Suppressor macrophage treated with lipopolysaccharide for 1 hour (primary cell): ENCODE measurements at regions not wholly inside any gene's neighbourhood (a gene's known extent, or its start where the extent isn't known, plus 50 kb on each side); places are given as distances from the start of the nearest gene placed in this dataset.

ENCODE experiments used
- DNase-seq, 3 donors: peaks; one replicate each; pipeline ENCODE4 v3.0.0-alpha.2; 2020 to 2022

GRCh38 chr6:164546263-164546662 is 763.1 kb downstream of the C6orf118 start:
- DNase-seq = no peak

DNA sequence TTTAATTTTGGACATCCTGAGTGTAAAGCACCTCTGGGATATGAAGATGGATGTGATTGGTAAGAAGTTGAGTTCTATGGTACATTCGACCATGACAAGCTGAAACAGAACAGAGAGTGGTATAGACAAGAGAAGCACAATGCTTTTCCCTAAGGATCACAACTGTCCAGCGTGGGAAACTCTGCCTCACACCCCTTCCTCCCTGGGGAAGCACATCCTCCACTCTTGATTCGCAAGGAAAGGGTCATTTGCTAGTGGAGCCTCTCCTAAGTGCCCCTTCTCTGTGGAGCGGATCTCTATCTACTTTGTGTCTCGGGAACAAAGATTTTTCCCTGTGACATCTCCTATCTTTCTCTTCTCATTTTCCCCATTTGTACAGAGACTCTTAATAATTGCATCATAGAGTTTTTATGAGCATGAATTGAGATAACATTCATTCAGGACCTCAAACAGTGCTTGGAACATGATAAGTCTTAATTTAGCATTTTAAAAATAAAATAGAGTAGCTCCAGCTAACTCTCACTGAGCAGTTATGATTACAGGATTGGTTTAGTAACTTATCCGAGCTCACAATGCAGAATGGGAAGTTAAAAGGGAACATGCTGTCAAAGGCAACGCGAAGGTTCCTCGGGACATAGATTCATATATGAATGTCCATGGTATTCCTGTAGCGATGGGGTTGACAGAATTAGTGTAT is 775.2 kb downstream of the C6orf118 start:
- no peak for DNase-seq

DNA sequence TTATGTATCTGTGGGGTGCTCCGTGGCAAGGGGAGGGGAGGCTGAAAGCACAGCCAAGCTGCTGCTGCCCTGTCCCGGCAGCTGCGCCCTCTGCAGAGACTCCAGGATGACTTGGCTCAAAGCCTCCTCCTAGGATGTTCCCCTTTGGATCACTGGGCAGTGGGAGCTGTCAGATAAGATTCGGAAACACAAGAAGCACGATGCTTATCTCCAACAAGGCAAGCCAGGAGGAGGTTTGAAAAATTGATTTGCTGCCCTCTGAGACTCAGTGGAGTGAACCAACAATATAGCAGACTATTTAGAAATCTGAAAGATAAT is 776.4 kb downstream of the C6orf118 start:
- DNase-seq = no peak

GRCh38 chr6:164532198-164533044 is 777.0 kb downstream of the C6orf118 start:
- DNase-seq = no peak

- no peak for DNase-seq
Observed at GRCh38 chr6:164531736-164532135, 777.7 kb downstream of the C6orf118 start.

DNA sequence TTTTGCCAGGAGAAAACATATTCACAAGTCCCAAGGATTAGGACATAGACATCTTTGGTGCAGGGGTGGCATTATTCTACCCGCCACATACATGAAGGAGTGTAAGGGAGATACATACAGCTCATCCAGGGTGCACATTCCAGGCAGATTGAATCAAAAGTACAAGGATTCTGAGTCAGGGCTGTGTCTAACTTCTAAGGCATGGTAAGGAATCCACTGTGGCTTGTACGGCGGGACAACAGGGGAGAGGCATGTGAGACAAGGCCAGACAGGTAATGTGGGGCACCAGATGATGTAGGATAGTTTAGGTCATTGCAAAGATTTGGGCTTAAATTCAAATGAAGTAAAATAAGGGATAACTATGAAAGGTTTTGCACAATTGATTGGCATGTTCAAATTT is 780.9 kb downstream of the C6orf118 start:
- DNase-seq = no peak

GRCh38 chr6:164523087-164523654 is 786.2 kb downstream of the C6orf118 start:
- DNase-seq = no peak

- no peak for DNase-seq
Observed at GRCh38 chr6:164520916-164521315, 788.5 kb downstream of the C6orf118 start.

- DNase-seq = no peak
Observed at GRCh38 chr6:164507206-164507940, 802.0 kb downstream of the C6orf118 start.

DNA sequence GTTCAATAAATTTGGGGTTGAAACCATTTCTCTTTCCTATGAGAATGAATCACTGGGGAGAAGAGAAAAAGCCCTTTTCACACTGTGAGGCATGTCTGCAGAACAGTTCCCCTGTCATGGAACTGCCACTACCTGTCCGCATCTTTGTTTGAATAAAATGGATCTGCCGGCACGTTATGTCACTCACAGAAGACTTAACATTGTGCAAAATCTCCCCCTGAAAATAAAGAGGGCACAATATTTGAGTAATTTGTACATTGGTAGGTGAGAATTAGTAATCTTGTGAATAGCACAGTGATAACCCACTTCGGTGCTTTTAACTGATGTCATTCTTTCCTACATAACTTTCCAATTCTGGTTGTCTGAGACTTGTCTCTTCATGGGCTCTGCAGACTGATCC is 804.0 kb downstream of the C6orf118 start:
- DNase-seq = no peak

DNA sequence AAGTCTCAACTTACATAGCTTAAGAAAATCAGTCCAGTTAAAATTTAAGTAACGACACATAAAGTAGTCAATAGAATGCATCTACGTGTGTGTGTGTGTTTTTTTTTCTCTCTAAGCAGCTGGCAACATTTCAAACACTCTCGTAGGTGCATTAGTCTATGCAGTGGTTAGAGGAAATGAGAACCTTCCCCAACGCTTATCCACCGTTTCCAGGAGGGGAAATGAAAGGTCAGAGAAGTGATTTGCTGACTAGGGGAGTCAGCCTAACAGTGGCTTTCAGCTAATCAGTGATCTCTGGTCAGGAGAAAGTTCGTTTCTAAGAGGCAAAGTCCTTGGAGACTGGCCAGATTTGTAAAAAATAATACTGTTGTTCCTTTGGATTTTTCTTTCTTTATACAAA is 806.6 kb downstream of the C6orf118 start:
- DNase-seq = no peak

GRCh38 chr6:164495882-164496495 is 813.4 kb downstream of the C6orf118 start:
- DNase-seq = no peak

DNA sequence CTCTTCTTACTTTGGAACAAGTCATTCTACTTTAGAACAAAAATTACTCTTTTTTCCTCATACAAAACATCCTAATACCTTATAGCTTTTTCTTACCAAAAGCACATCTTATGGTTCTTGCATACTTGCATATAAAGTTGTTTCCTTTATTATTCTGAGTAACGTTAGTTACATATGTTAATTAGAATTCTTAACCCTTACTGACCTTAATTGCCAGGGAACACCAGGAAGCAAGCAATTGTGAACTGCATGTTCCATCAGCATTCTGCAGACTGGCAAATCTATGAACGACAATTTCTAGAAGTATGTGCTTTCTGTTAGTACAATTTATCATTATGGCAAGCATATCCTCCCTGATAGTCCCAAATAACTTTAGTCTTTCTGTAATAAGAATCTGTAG is 831.0 kb downstream of the C6orf118 start:
- no peak for DNase-seq

DNA sequence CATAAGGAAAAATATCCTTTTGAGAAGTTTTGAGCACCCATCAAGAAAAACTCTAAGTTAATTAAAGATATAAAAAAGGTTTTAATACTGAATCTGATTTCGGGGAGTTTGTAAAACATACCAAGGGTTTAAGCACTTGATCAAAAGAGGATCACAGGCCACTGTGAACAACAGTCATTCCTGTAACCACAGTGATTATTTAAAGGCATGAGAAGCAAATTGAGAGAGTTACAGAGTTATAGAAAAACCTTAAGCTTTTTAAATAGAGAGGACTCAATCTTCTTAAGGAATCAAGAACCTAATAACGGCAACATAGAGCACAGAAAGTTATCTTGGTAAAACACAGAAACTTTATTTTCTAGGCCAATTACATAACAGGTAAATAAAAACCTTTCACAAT is 831.6 kb downstream of the C6orf118 start:
- no peak for DNase-seq

DNA sequence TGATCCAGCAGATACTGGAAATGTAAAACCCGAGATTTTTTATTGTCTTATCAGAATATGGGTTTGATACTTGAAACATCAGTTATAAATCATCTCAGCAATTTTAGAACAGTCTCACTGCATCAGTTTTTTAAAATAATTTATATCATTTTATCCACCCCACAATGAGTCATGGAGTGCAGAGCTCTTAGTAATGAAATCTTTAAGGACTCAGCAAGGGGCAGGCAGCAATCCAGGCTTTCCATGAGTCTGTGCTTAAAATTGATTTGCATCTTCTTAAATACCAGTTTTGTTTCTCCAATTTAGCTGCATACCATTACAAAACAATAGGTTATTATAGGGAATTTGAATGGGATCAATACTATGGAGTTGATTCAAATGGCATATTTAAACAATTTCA is 832.3 kb downstream of the C6orf118 start:
- DNase-seq = no peak

GRCh38 chr6:164469276-164469949 is 840.0 kb downstream of the C6orf118 start:
- no peak for DNase-seq

DNA sequence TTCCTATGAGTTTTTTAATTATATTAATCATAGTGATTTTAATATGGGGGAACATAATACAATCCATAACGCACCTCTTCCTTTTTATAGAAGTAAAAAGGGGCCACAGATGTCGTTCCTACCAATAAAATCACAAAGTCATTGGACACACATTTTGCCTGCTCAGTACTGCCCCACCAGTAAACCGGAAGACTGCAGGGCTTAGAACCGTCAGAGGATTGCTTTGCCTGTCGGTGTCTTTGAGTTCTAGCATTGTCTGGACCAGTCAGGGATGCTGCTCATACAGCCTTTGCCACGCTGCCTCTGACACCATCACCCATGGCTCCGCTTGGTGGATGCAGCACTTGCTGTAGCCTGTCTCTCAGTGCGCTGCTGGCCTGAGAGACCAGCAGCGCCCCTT is 853.6 kb downstream of the C6orf118 start:
- DNase-seq = no peak

GRCh38 chr6:164453835-164454234 is 855.6 kb downstream of the C6orf118 start:
- no peak for DNase-seq

GRCh38 chr6:164442572-164442971 is 866.8 kb downstream of the C6orf118 start:
- DNase-seq = no peak

DNA sequence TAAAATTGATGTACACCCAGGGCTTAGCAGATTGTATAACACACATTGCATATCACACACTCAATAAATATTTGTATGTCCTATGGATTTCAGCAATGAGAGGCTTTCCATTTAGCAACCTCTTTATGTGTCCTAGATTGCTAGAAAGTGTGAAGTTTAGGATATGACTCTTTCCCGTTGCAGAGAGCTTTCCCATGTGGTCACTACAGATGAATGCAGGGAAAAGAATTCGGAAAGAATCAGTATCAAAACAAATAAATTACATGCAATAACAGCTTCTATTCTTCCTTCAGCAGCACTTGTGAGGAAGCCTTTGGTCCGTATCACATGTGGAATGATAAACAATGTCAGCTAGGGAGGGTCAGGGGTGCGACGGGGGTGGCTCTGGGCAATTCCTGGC is 870.1 kb downstream of the C6orf118 start:
- DNase-seq = no peak

DNA sequence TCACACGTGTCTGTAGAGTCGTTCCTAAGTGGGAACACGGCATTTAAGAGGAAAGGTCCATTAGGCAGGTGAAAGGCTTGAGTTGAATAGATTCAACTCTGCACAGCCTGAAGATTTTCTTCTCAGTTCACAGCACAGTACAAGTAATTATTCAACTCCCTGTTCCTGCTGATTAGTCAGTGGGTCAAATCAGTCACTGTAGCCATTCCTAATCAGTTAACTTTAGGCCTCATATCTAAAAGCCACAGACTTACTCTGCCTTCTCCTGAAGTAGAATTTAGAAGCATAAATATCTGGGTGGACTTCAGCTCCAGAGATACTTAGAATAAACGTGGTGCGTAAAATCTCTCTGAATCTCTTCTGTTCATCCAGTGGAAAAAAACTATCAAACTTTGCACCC is 872.4 kb downstream of the C6orf118 start:
- DNase-seq = no peak

DNA sequence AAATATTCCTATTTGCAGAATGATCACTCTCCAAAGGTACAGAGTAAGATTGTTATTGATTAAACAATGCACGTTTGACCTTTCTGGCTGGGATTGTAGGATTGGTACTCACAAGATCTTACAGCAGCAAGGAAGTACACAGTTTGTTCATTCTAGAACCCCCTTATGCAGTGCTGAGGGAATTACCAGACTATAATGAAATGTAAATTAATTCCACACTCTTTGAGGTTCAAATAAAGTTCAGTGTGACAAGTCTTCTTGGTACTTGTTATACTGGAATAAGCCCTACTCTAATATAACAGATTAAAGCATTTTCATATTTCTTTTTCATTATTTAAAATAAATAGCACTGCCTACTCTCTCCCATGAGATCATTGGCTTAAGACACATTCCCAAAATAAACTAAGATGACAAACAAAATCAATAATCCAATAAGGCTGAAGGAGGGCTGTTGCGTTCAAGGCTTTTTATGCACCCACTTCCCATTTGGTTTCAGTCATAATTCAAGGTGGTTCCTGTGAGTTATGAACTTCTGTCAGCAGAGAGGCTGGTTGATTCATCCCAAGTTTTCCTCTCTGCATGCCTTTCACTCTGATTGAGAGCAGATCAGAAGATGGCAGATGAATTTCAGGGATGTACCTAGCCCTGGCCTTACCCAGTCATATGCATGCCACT is 881.5 kb downstream of the C6orf118 start:
- DNase-seq = no peak
